ENCODE measurements at regions not wholly inside any gene's neighbourhood (a gene's known extent, or its start where the extent isn't known, plus 50 kb on each side); places are given as distances from the start of the nearest gene placed in this dataset.
A peak's percentile ranks its signal among the peaks of the same experiment; 100 is the strongest.

DNA sequence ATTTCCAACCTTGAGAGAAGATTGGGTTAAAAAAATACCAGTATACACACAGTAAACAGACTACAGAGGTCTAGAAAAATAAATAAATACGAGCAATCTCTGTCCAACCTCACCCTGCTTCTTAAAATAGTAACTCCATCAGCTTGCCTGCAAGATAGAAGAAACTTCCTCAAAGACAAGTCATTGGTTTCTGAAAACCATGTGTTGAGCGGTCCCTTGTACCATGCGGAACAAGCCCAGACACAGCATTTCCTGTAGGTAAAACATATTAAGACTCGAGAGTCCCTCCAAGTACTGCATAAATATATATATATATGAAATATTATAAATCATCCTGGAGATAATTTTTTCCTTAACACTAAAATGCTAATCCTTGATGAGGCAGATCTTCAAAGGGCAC is 157.4 kb downstream of the MZT1 start:
- TF ChIP-seq, protein P1, sequence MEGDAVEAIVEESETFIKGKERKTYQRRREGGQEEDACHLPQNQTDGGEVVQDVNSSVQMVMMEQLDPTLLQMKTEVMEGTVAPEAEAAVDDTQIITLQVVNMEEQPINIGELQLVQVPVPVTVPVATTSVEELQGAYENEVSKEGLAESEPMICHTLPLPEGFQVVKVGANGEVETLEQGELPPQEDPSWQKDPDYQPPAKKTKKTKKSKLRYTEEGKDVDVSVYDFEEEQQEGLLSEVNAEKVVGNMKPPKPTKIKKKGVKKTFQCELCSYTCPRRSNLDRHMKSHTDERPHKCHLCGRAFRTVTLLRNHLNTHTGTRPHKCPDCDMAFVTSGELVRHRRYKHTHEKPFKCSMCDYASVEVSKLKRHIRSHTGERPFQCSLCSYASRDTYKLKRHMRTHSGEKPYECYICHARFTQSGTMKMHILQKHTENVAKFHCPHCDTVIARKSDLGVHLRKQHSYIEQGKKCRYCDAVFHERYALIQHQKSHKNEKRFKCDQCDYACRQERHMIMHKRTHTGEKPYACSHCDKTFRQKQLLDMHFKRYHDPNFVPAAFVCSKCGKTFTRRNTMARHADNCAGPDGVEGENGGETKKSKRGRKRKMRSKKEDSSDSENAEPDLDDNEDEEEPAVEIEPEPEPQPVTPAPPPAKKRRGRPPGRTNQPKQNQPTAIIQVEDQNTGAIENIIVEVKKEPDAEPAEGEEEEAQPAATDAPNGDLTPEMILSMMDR (IDR thresholded peaks at IDR 0.05): no peak
- no peaks in the 10 kb centered on the region for H3K9me3 ChIP-seq
- no peaks in the 10 kb centered on the region for H3K4me1 ChIP-seq
- 54 to 62% (median 61%) methylated on average over 4 of the region's 4 CpGs for WGBS, 3 donors
- no peak overlapping the region for H3K27ac ChIP-seq
- ATAC-seq (no peak), DNase-seq (no peak)
- no peaks in the 10 kb centered on the region for H3K36me3 ChIP-seq (ENCODE audit: insufficient read depth in 1 of 2, low read depth in 1 of 2)
- no peak overlapping the region for H3K4me3 ChIP-seq
- intact Hi-C loops (cut with DNase I): no loop called here
- no peaks in the 10 kb centered on the region for H3K27me3 ChIP-seq (ENCODE audit: insufficient read depth in 3 of 3, low read length in 2 of 3)

- H3K9me3 ChIP-seq: no peaks in the 10 kb centered on the region
- DNase-seq (no peak), ATAC-seq (no peak)
- H3K27me3 ChIP-seq (ENCODE audit: insufficient read depth in 3 of 3, low read length in 2 of 3): no peaks in the 10 kb centered on the region
- intact Hi-C loops (cut with DNase I): no loop called here
- no peak overlapping the region for H3K4me3 ChIP-seq
- TF ChIP-seq, protein P1 (IDR thresholded peaks at IDR 0.05): no peak
- WGBS, 3 donors: 67 to 69% (median 69%) methylated on average over 5 of the region's 5 CpGs
- H3K4me1 ChIP-seq: no peaks in the 10 kb centered on the region
- H3K36me3 ChIP-seq (ENCODE audit: insufficient read depth in 1 of 2, low read depth in 1 of 2): no peaks in the 10 kb centered on the region
- H3K27ac ChIP-seq: no peak overlapping the region
Observed at GRCh38 chr13:72567566-72567965, 159.9 kb downstream of the MZT1 start.

GRCh38 chr13:72566526-72566925 is 160.9 kb downstream of the MZT1 start:
- intact Hi-C loops (cut with DNase I): no loop called here
- no peaks in the 10 kb centered on the region for H3K27me3 ChIP-seq (ENCODE audit: insufficient read depth in 3 of 3, low read length in 2 of 3)
- H3K36me3 ChIP-seq (ENCODE audit: insufficient read depth in 1 of 2, low read depth in 1 of 2): no peaks in the 10 kb centered on the region
- no peaks in the 10 kb centered on the region for H3K9me3 ChIP-seq
- ATAC-seq: no peak
- H3K4me3 ChIP-seq: no peak overlapping the region
- no peak overlapping the region for H3K27ac ChIP-seq
- TF ChIP-seq, protein P1 (IDR thresholded peaks at IDR 0.05): no peak
- WGBS, 3 donors: 72 to 80% (median 79%) methylated on average over 3 of the region's 3 CpGs
- H3K4me1 ChIP-seq: no peaks in the 10 kb centered on the region
- no peak for DNase-seq

DNA sequence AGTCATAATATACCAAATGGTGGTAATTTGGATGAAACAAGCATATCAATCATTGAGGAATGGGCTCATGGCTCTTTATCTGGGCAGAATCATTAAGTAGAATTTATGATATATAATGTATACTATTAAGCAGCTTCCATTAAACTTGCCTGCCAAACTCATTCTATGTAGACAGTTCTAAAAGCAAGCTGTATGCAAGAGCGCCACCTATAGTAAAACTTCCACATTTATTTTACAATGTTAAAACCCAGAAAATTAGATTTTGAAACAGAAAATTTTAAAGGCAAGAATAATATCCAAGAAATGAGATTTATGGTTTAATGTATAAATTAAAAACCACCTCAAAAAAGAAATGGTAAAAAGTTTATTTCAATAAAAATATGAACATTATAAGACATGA is 161.5 kb downstream of the MZT1 start:
- Histone ChIP-seq H3K36me3 (ENCODE audit: insufficient read depth in 1 of 2, low read depth in 1 of 2) (no peaks in the 10 kb centered on the region), H3K4me3 (no peak overlapping the region), H3K27ac (no peak overlapping the region), H3K4me1 (no peaks in the 10 kb centered on the region), H3K27me3 (ENCODE audit: insufficient read depth in 3 of 3, low read length in 2 of 3) (no peaks in the 10 kb centered on the region), H3K9me3 (no peaks in the 10 kb centered on the region)
- DNase-seq (no peak), ATAC-seq (no peak)
- intact Hi-C loops (cut with DNase I): no loop called here
- TF ChIP-seq, protein P1 (IDR thresholded peaks at IDR 0.05): peak; percentile 29
- 26 to 28% (median 28%) methylated on average over 1 of the region's 1 CpG for WGBS, 3 donors

DNA sequence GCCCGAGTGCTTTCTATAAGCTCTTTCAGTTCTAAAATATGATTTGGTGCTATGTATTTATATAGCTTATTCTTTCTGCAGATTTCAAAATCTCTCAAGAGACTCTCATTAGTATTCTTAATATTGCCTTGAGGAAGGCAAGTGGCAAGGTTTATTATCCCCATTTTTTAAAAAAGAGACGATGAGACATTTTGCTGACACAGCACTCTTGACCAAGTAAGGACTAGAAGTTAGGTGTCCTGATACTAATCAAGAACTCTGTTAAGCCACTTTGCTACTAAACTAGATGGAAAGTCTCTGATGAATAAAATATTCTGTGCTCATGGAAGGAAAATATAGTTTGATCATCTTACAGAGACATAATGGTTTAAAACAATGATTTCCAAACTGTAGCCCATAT is 164.7 kb downstream of the MZT1 start:
- H3K9me3 ChIP-seq: no peaks in the 10 kb centered on the region
- TF ChIP-seq, protein P1 (IDR thresholded peaks at IDR 0.05): no peak
- no peaks in the 10 kb centered on the region for H3K4me1 ChIP-seq
- H3K36me3 ChIP-seq (ENCODE audit: insufficient read depth in 1 of 2, low read depth in 1 of 2): no peaks in the 10 kb centered on the region
- DNase-seq: no peak
- ATAC-seq: no peak
- intact Hi-C loops (cut with DNase I): no loop called here
- H3K4me3 ChIP-seq: no peak overlapping the region
- no peak overlapping the region for H3K27ac ChIP-seq
- 79 to 86% (median 83%) methylated on average over 2 of the region's 2 CpGs for WGBS, 3 donors
- H3K27me3 ChIP-seq (ENCODE audit: insufficient read depth in 3 of 3, low read length in 2 of 3): no peaks in the 10 kb centered on the region

Data from psoas muscle (tissue), 7 donors.